Hepatocyte (in vitro differentiated cells): ENCODE measurements at regions not wholly inside any gene's neighbourhood (a gene's known extent, or its start where the extent isn't known, plus 50 kb on each side); places are given as distances from the start of the nearest gene placed in this dataset.

ENCODE experiments used
- DNase-seq: peaks from one replicate; pipeline ENCODE4 v3.0.0-alpha.2; 2016; ENCODE audit warnings: low spot score
- H2AFZ ChIP-seq: fragments of 200-600 bp; sonication (generic); 2 replicates; pipeline ENCODE4 v1.6.0; 2016; ENCODE audit warnings: antibody characterized with exemption, mild to moderate bottlenecking
- H3K27ac ChIP-seq: fragments of 200-600 bp; sonication (generic); 2 replicates; pipeline ENCODE4 v1.5.1; 2016; ENCODE audit warnings: mild to moderate bottlenecking
- H3K27me3 ChIP-seq: fragments of 200-600 bp; sonication (generic); 2 replicates; pipeline ENCODE4 v1.6.1; 2016
- H3K36me3 ChIP-seq: fragments of 200-600 bp; sonication (generic); replicated peaks from 2 replicates; pipeline ENCODE4 v1.5.1; 2016; ENCODE audit warnings: low read depth; ENCODE audit not compliant: insufficient read depth
- H3K4me1 ChIP-seq: fragments of 200-600 bp; sonication (generic); 2 replicates; pipeline ENCODE4 v1.5.1; 2016; ENCODE audit warnings: mild to moderate bottlenecking, moderate library complexity; ENCODE audit not compliant: insufficient read depth
- H3K4me2 ChIP-seq: fragments of 200-600 bp; sonication (generic); 2 replicates; pipeline ENCODE4 v1.6.0; 2016
- H3K4me3 ChIP-seq: fragments of 200-600 bp; sonication (generic); 2 replicates; pipeline ENCODE4 v1.5.1; 2016; ENCODE audit warnings: mild to moderate bottlenecking
- H3K79me2 ChIP-seq: fragments of 200-600 bp; sonication (generic); 2 replicates; pipeline ENCODE4 v1.6.0; 2017; ENCODE audit warnings: mild to moderate bottlenecking
- H3K9me2 ChIP-seq: fragments of 200-600 bp; sonication (generic); replicated peaks from 2 replicates; pipeline ENCODE4 v1.6.0; 2017; ENCODE audit warnings: mild to moderate bottlenecking; ENCODE audit not compliant: insufficient read depth
- H3K9me3 ChIP-seq: fragments of 200-600 bp; sonication (generic); 2 replicates; pipeline ENCODE4 v1.5.1; 2016; ENCODE audit warnings: low read depth, mild to moderate bottlenecking
- H4K20me1 ChIP-seq: fragments of 200-600 bp; sonication (generic); 2 replicates; pipeline ENCODE4 v1.6.0; 2016; ENCODE audit warnings: mild to moderate bottlenecking; ENCODE audit not compliant: insufficient read depth, poor library complexity, severe bottlenecking
- CTCF ChIP-seq: fragments of 200-600 bp; sonication (generic); IDR thresholded peaks from 2 replicates; pipeline ENCODE4 v1.5.1; 2016; ENCODE audit warnings: antibody characterized with exemption, mild to moderate bottlenecking; ENCODE audit not compliant: poor library complexity
- EZH2 ChIP-seq: fragments of 200-600 bp; sonication (generic); IDR thresholded peaks from 2 replicates; pipeline ENCODE4 v1.6.1; 2016; ENCODE audit warnings: antibody characterized with exemption, mild to moderate bottlenecking, borderline replicate concordance
- EZH2phosphoT487 ChIP-seq: fragments of 200-600 bp; sonication (generic); IDR thresholded peaks from one replicate; pipeline ENCODE4 v1.6.1; 2018; ENCODE audit warnings: antibody characterized with exemption, mild to moderate bottlenecking, low read depth, moderate library complexity; ENCODE audit not compliant: unreplicated experiment, severe bottlenecking
- WGBS: methylation state at CpG from one replicate; pipeline ENCODE4 v1.1.6; 2016; ENCODE audit warnings: low lambda C conversion rate; ENCODE audit errors: missing lambda C conversion rate; 5-methylcytosine and 5-hydroxymethylcytosine counted together

GRCh38 chr5:93297116-93297515, 283.9 kb downstream of the NR2F1-AS1 start:
- Histone ChIP-seq H3K9me2 (no peaks in the 10 kb centered on the region), H3K79me2 (no peaks in the 10 kb centered on the region), H4K20me1 (no peaks in the 10 kb centered on the region), H3K4me2 (no peak overlapping the region), H3K36me3 (no peaks in the 10 kb centered on the region), H3K4me1 (no peaks in the 10 kb centered on the region), H3K4me3 (no peak overlapping the region), H3K27me3 (peaks cover 3% of the 10 kb centered on the region), H3K9me3 (no peaks in the 10 kb centered on the region), H3K27ac (no peak overlapping the region), H2AFZ (no peak overlapping the region)
- TF ChIP-seq EZH2 (no peak), CTCF (no peak), EZH2phosphoT487 (no peak)
- DNase-seq = no peak
- 91% methylated on average over 2 of the region's 2 CpGs for WGBS

- H3K4me1 ChIP-seq = no peaks in the 10 kb centered on the region
- no peak overlapping the region for H3K4me2 ChIP-seq
- H3K4me3 ChIP-seq = no peak overlapping the region
- no peak for TF ChIP-seq EZH2
- TF ChIP-seq CTCF = no peak
- no peak for TF ChIP-seq EZH2phosphoT487
- no peak overlapping the region for H2AFZ ChIP-seq
- H3K9me2 ChIP-seq = no peaks in the 10 kb centered on the region
- H3K9me3 ChIP-seq = no peaks in the 10 kb centered on the region
- H4K20me1 ChIP-seq = no peaks in the 10 kb centered on the region
- H3K36me3 ChIP-seq = no peaks in the 10 kb centered on the region
- DNase-seq = no peak
- 92% methylated on average over 2 of the region's 2 CpGs for WGBS
- H3K27me3 ChIP-seq = peaks cover 3% of the 10 kb centered on the region
- no peaks in the 10 kb centered on the region for H3K79me2 ChIP-seq
- no peak overlapping the region for H3K27ac ChIP-seq
Measured at GRCh38 chr5:93296338-93296737, 284.7 kb downstream of the NR2F1-AS1 start.

DNA sequence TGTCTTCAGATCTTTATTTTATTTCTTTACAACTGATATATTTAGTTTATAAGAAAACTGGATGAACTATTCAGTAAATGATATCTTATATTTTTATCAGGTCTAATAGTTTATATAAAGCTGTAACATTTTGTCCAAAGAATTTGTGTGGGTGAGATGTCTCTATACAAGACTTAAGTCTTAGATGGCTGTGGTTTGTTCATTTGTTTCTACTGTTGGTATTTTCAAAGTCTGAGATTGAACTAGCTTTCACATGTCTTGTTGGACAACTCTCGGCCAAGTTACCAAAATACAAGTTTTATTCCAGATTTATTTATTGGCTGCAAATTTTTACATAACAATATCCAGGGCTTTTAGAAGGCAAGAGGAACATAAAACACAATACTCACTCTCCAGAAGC, 286.0 kb downstream of the NR2F1-AS1 start:
- no peaks in the 10 kb centered on the region for H3K9me2 ChIP-seq
- no peaks in the 10 kb centered on the region for H3K36me3 ChIP-seq
- H3K27ac ChIP-seq = no peak overlapping the region
- TF ChIP-seq EZH2 (no peak), CTCF (no peak), EZH2phosphoT487 (no peak)
- no peaks in the 10 kb centered on the region for H4K20me1 ChIP-seq
- H3K4me1 ChIP-seq = no peaks in the 10 kb centered on the region
- WGBS = 81% methylated on average over 1 of the region's 1 CpG
- DNase-seq = no peak
- H3K27me3 ChIP-seq = peaks cover 2% of the 10 kb centered on the region
- H3K4me2 ChIP-seq = no peak overlapping the region
- no peaks in the 10 kb centered on the region for H3K9me3 ChIP-seq
- no peak overlapping the region for H3K4me3 ChIP-seq
- H3K79me2 ChIP-seq = no peaks in the 10 kb centered on the region
- no peak overlapping the region for H2AFZ ChIP-seq

GRCh38 chr5:93294199-93294598, 286.8 kb downstream of the NR2F1-AS1 start:
- no peaks in the 10 kb centered on the region for H3K79me2 ChIP-seq
- no peak for DNase-seq
- no peak overlapping the region for H3K27ac ChIP-seq
- TF ChIP-seq CTCF (no peak), EZH2phosphoT487 (no peak), EZH2 (no peak)
- H4K20me1 ChIP-seq = no peaks in the 10 kb centered on the region
- H3K9me2 ChIP-seq = no peaks in the 10 kb centered on the region
- H3K27me3 ChIP-seq = no peaks in the 10 kb centered on the region
- no peak overlapping the region for H3K4me3 ChIP-seq
- H3K4me1 ChIP-seq = no peaks in the 10 kb centered on the region
- H3K36me3 ChIP-seq = no peaks in the 10 kb centered on the region
- no peak overlapping the region for H2AFZ ChIP-seq
- H3K9me3 ChIP-seq = no peaks in the 10 kb centered on the region
- H3K4me2 ChIP-seq = no peak overlapping the region
